Mesenchymal stem cell (in vitro differentiated cells and primary cell): ENCODE measurements at regions not wholly inside any gene's neighbourhood (a gene's known extent, or its start where the extent isn't known, plus 50 kb on each side); places are given as distances from the start of the nearest gene placed in this dataset.

Experiments
- DNase-seq: peaks from one replicate; pipeline ENCODE4 v3.0.0-alpha.2; 2013
- H2AFZ ChIP-seq: one replicate; pipeline ENCODE4 v1.6.1; 2013; ENCODE audit warnings: low read depth, mild to moderate bottlenecking, control low read depth, inconsistent platforms, low read length, moderate library complexity
- H2AK5ac ChIP-seq: 2 replicates; pipeline ENCODE4 v1.6.1; 2013; ENCODE audit warnings: low read length, moderate library complexity, mild to moderate bottlenecking, inconsistent platforms; ENCODE audit not compliant: severe bottlenecking
- H2BK120ac ChIP-seq: one replicate; pipeline ENCODE4 v1.6.1; 2013; ENCODE audit warnings: low read depth, mild to moderate bottlenecking, inconsistent platforms, low read length, moderate library complexity
- H2BK12ac ChIP-seq, 2 experiments: one replicate each; pipeline ENCODE4 v1.6.1; 2013; ENCODE audit warnings: inconsistent platforms in 2 of 2, low read length in 2 of 2, mild to moderate bottlenecking in 2 of 2, moderate library complexity in 2 of 2, control low read depth in 1 of 2
- H2BK15ac ChIP-seq: one replicate; pipeline ENCODE4 v1.6.1; 2013; ENCODE audit warnings: mild to moderate bottlenecking, low read depth, inconsistent platforms; ENCODE audit not compliant: poor library complexity, severe bottlenecking
- H2BK5ac ChIP-seq: 2 replicates; pipeline ENCODE4 v1.6.1; 2013; ENCODE audit warnings: low read depth, mild to moderate bottlenecking, low read length, control low read depth, inconsistent platforms; ENCODE audit not compliant: poor library complexity, severe bottlenecking
- H3K14ac ChIP-seq, 2 experiments: one replicate each; pipeline ENCODE4 v1.6.1; 2013; ENCODE audit warnings: inconsistent platforms in 2 of 2, low read length in 2 of 2, control low read depth in 1 of 2, mild to moderate bottlenecking in 1 of 2, moderate library complexity in 1 of 2
- H3K18ac ChIP-seq, 2 experiments: one replicate each; pipeline ENCODE4 v1.6.1; 2013; ENCODE audit warnings: inconsistent platforms in 2 of 2, low read length in 2 of 2, control low read depth in 1 of 2, low read depth in 1 of 2, mild to moderate bottlenecking in 1 of 2
- H3K23ac ChIP-seq, 2 experiments: one replicate each; pipeline ENCODE4 v1.6.1; 2013; ENCODE audit warnings: inconsistent platforms in 2 of 2, low read length in 2 of 2, mild to moderate bottlenecking in 2 of 2, moderate library complexity in 2 of 2, control low read depth in 1 of 2
- H3K27ac ChIP-seq: 2 replicates; pipeline ENCODE4 v1.5.1; 2013; ENCODE audit warnings: mild to moderate bottlenecking, moderate library complexity, low read length, control low read depth, inconsistent platforms; ENCODE audit not compliant: poor library complexity, severe bottlenecking
- H3K27me3 ChIP-seq, 2 experiments: 2 replicates each; pipeline versions ENCODE4 v1.6.1 to v1.7.0; 2013; ENCODE audit warnings: low read length in 2 of 2, mild to moderate bottlenecking in 2 of 2, moderate library complexity in 2 of 2, control low read depth in 1 of 2, inconsistent platforms in 1 of 2; ENCODE audit not compliant: control insufficient read depth in 1 of 2, insufficient read depth in 1 of 2
- H3K36me3 ChIP-seq, 2 experiments: 2 replicates each; pipeline versions ENCODE4 v1.6.1 to v1.7.0; 2013; ENCODE audit warnings: low read length in 2 of 2, control low read depth in 1 of 2, inconsistent platforms in 1 of 2, low read depth in 1 of 2, mild to moderate bottlenecking in 1 of 2; ENCODE audit not compliant: insufficient read depth in 2 of 2, control insufficient read depth in 1 of 2
- H3K4ac ChIP-seq, 2 experiments: one replicate each; pipeline ENCODE4 v1.6.1; 2013; ENCODE audit warnings: inconsistent platforms in 2 of 2, low read length in 2 of 2, mild to moderate bottlenecking in 2 of 2, moderate library complexity in 2 of 2, control low read depth in 1 of 2, low read depth in 1 of 2
- H3K4me1 ChIP-seq: 2 replicates; pipeline ENCODE4 v1.6.1; 2013; ENCODE audit warnings: low read depth, low read length, control low read depth; ENCODE audit not compliant: control insufficient read depth, insufficient read depth
- H3K4me2 ChIP-seq: 2 replicates; pipeline ENCODE4 v1.6.1; 2013; ENCODE audit warnings: low read length, mild to moderate bottlenecking, inconsistent platforms; ENCODE audit not compliant: poor library complexity, severe bottlenecking
- H3K4me3 ChIP-seq, 2 experiments: 2 replicates each; pipeline versions ENCODE4 v1.5.1 to v1.7.0; 2013; ENCODE audit warnings: low read length in 2 of 2, mild to moderate bottlenecking in 2 of 2, control low read depth in 1 of 2, low read depth in 1 of 2; ENCODE audit not compliant: insufficient read depth in 1 of 2
- H3K79me1 ChIP-seq: replicated peaks from 2 replicates; pipeline ENCODE4 v1.6.1; 2013; ENCODE audit warnings: mild to moderate bottlenecking, control low read depth, low read length, inconsistent platforms; ENCODE audit not compliant: poor library complexity, severe bottlenecking
- H3K9ac ChIP-seq: 2 replicates; pipeline ENCODE4 v1.7.0; 2013; ENCODE audit warnings: mild to moderate bottlenecking, low read length, moderate library complexity
- H3K9me3 ChIP-seq: 2 replicates; pipeline ENCODE4 v1.7.0; 2013; ENCODE audit warnings: mild to moderate bottlenecking, low read length; ENCODE audit not compliant: control insufficient read depth
- H4K8ac ChIP-seq: one replicate; pipeline ENCODE4 v1.6.1; 2013; ENCODE audit warnings: inconsistent platforms, mild to moderate bottlenecking, low read length, moderate library complexity
- H4K91ac ChIP-seq: one replicate; pipeline ENCODE4 v1.6.1; 2013; ENCODE audit warnings: mild to moderate bottlenecking, low read length, inconsistent platforms
- WGBS: methylation state at CpG from one replicate; pipeline ENCODE4 v1.1.7; 2013; ENCODE audit warnings: mixed read lengths; 5-methylcytosine and 5-hydroxymethylcytosine counted together

GRCh38 chr10:124287791-124288190, 130.9 kb downstream of the OAT start:
- no peak overlapping the region for H3K23ac ChIP-seq
- no peak overlapping the region for H3K4me3 ChIP-seq
- no peak overlapping the region for H3K4ac ChIP-seq
- no peaks in the 10 kb centered on the region for H3K9me3 ChIP-seq
- H3K18ac ChIP-seq = peak overlapping the region in 1 of 2 experiments; percentile 13
- peak overlapping the region; percentile 40 for H4K91ac ChIP-seq
- no peak overlapping the region for H2BK5ac ChIP-seq
- no peak overlapping the region for H3K14ac ChIP-seq
- H2AFZ ChIP-seq = no peak overlapping the region
- H3K4me1 ChIP-seq = peaks cover 16% of the 10 kb centered on the region
- peak overlapping the region; percentile 4 to 14 for H2BK12ac ChIP-seq
- no peak overlapping the region for H3K4me2 ChIP-seq
- no peaks in the 10 kb centered on the region for H3K36me3 ChIP-seq
- H2AK5ac ChIP-seq = no peak overlapping the region
- no peak overlapping the region for H4K8ac ChIP-seq
- no peak overlapping the region for H2BK120ac ChIP-seq
- no peak for DNase-seq
- WGBS = 88% methylated on average over 9 of the region's 9 CpGs
- no peak overlapping the region for H2BK15ac ChIP-seq
- H3K27me3 ChIP-seq = peaks cover 0 to 23% of the 10 kb centered on the region in 2 experiments
- H3K79me1 ChIP-seq = no peaks in the 10 kb centered on the region
- no peak overlapping the region for H3K27ac ChIP-seq
- no peak overlapping the region for H3K9ac ChIP-seq

DNA sequence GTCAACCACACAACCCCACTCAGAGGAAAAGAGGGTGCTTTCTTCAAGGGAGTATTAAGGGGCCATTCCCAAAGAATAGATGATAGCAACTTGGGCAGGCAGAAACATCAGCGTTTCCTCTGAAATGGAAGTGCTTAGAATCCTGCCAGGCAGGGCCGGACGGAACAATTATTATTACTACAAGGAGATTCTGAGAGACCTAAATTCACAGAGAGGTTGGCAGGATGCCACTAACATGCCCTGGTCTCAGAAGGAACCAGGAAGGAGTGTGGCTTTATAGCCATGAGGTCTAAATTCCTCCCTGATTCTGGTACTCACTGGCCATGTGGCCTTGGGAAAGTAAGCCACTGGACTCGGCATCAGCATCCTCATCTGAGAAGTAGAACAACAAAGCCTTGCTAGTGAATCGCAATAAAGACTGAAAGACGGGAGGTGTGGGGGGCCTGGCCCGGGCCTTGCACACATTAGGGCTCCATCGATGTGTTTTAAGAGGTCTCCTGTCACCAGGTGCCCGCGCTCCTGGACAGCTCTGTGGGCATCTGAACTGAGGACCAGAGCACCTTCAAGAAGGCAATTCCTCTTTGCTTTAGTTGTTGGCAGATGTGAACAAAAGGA, 131.5 kb downstream of the OAT start:
- H2BK120ac ChIP-seq = no peak overlapping the region
- no peak overlapping the region for H3K4me3 ChIP-seq
- H2BK15ac ChIP-seq = no peak overlapping the region
- H2BK12ac ChIP-seq = peak overlapping the region in 1 of 2 experiments; percentile 14
- no peak for DNase-seq
- H3K23ac ChIP-seq = no peak overlapping the region
- H3K36me3 ChIP-seq = no peaks in the 10 kb centered on the region
- H3K4me2 ChIP-seq = no peak overlapping the region
- peaks cover 0 to 23% of the 10 kb centered on the region in 2 experiments for H3K27me3 ChIP-seq
- H4K91ac ChIP-seq = no peak overlapping the region
- peaks cover 16% of the 10 kb centered on the region for H3K4me1 ChIP-seq
- no peaks in the 10 kb centered on the region for H3K79me1 ChIP-seq
- H3K9me3 ChIP-seq = no peaks in the 10 kb centered on the region
- no peak overlapping the region for H3K9ac ChIP-seq
- H3K27ac ChIP-seq = no peak overlapping the region
- no peak overlapping the region for H4K8ac ChIP-seq
- H3K18ac ChIP-seq = no peak overlapping the region
- H2BK5ac ChIP-seq = no peak overlapping the region
- H3K4ac ChIP-seq = no peak overlapping the region
- H2AFZ ChIP-seq = no peak overlapping the region
- H3K14ac ChIP-seq = no peak overlapping the region
- WGBS = 93% methylated on average over 10 of the region's 10 CpGs
- H2AK5ac ChIP-seq = no peak overlapping the region

GRCh38 chr10:124286621-124287020, 132.1 kb downstream of the OAT start:
- Histone ChIP-seq H3K4ac (no peak overlapping the region), H4K91ac (peak overlapping the region; percentile 13), H3K18ac (no peak overlapping the region), H3K14ac (no peak overlapping the region), H3K23ac (no peak overlapping the region), H2AFZ (no peak overlapping the region), H3K4me1 (peaks cover 16% of the 10 kb centered on the region), H2BK120ac (no peak overlapping the region), H4K8ac (no peak overlapping the region), H3K79me1 (no peaks in the 10 kb centered on the region), H2BK12ac (no peak overlapping the region), H3K4me2 (no peak overlapping the region), H3K27me3 (peaks cover 0 to 23% of the 10 kb centered on the region in 2 experiments), H2BK15ac (no peak overlapping the region), H3K9me3 (no peaks in the 10 kb centered on the region), H3K36me3 (no peaks in the 10 kb centered on the region), H2AK5ac (no peak overlapping the region), H3K27ac (no peak overlapping the region), H2BK5ac (no peak overlapping the region), H3K9ac (no peak overlapping the region), H3K4me3 (no peak overlapping the region)
- DNase-seq = no peak
- 60% methylated on average over 1 of the region's 1 CpG for WGBS

DNA sequence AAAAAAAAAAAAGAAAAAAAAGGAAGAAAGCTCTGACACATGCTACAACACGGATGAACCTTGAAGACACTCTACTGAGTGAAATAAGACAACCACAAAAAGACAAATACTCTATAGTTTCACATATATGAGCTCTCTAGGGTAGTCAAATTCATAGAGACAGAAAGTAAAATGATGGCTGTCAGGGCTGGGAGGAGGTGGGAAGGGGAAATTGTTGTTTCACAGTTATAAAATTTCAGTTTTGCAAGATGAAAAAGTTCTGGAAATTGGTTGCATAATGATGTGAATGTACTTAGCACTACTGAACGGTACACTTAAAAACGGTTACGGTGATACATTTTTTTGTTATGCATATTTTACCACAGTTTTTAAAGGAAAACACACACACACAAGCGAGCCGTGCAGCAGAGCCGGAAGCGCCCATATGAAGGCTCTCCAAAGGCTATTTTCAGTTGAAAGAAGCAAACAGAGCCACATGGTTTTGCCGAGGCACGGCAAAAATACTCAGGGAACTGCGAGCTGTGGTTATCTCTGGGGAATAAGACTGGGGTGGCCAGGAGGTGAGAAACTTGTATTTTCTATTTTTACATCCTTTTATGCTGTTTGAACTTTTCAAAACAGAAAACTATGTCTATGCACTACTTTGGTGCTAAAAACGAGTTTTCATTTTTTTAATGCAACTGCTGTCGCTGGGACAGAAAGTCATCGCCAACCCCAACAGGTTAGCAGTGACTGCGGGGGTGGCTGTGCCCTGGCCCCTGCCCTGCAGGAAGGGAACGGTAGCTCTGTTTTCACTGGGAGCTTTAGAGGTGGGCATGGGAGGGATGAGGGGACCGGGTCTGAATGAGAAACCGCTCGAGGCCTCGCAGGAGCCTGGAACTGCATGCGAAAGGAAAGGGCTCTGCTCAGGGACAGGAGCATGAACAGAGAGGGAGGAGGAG, 132.9 kb downstream of the OAT start:
- Histone ChIP-seq H3K9ac (peak overlapping the region; percentile 22), H4K8ac (no peak overlapping the region), H3K4me2 (no peak overlapping the region), H2AFZ (no peak overlapping the region), H3K4me1 (peaks cover 14% of the 10 kb centered on the region), H3K4ac (no peak overlapping the region), H3K79me1 (no peaks in the 10 kb centered on the region), H3K27ac (no peak overlapping the region), H3K23ac (no peak overlapping the region), H2AK5ac (no peak overlapping the region), H3K18ac (no peak overlapping the region), H2BK5ac (no peak overlapping the region), H3K36me3 (no peaks in the 10 kb centered on the region), H3K14ac (no peak overlapping the region), H2BK15ac (no peak overlapping the region), H3K27me3 (peaks cover 0 to 23% of the 10 kb centered on the region in 2 experiments), H2BK12ac (no peak overlapping the region), H3K9me3 (no peaks in the 10 kb centered on the region), H3K4me3 (no peak overlapping the region), H2BK120ac (no peak overlapping the region), H4K91ac (no peak overlapping the region)
- DNase-seq = no peak
- WGBS = 91% methylated on average over 18 of the region's 21 CpGs
